ENCODE measurements at regions not wholly inside any gene's neighbourhood (a gene's known extent, or its start where the extent isn't known, plus 50 kb on each side); places are given as distances from the start of the nearest gene placed in this dataset.

GRCh38 chr2:125312342-125312741 lies 1287.3 kb downstream of the CNTNAP5 start:
- Mint-ChIP-seq H3K27ac (no peak overlapping the region), H3K9me3 (no peaks in the 10 kb centered on the region), H3K4me1 (no peaks in the 10 kb centered on the region), H3K36me3 (ENCODE audit: low read depth) (no peaks in the 10 kb centered on the region), H3K4me3 (no peak overlapping the region), H3K27me3 (ENCODE audit: insufficient read depth, low read depth, poor library complexity) (no peaks in the 10 kb centered on the region)
- no peak overlapping the region for H3K4me2 ChIP-seq
- ATAC-seq (no peak), DNase-seq (ENCODE audit: low spot score) (no peak)
- H4K20me1 ChIP-seq (replicated peaks; ENCODE audit: insufficient read depth): no peaks in the 10 kb centered on the region
- no peak for TF ChIP-seq JUNB (IDR thresholded peaks at IDR 0.05; ENCODE audit: unreplicated experiment)
- TF ChIP-seq ZNF331 (CRISPR knock-in tag; IDR thresholded peaks at IDR 0.05; ENCODE audit: low read depth): no peak
- TF ChIP-seq REST (IDR thresholded peaks at IDR 0.05; ENCODE audit: unreplicated experiment): no peak
- no peak for TF ChIP-seq EZH2 (IDR thresholded peaks at IDR 0.05; ENCODE audit: low read depth, unreplicated experiment)
- TF ChIP-seq NANOG (IDR thresholded peaks at IDR 0.05; ENCODE audit: borderline replicate concordance): no peak
- no peak for TF ChIP-seq ZNF462 (CRISPR knock-in tag; IDR thresholded peaks at IDR 0.05)
- TF ChIP-seq POLR2AphosphoS5 (IDR thresholded peaks at IDR 0.05; ENCODE audit: low read depth): no peak
- TF ChIP-seq STAT1 (IDR thresholded peaks at IDR 0.05; ENCODE audit: unreplicated experiment): no peak
- no peak for TF ChIP-seq ETS1 (IDR thresholded peaks at IDR 0.05)
- no peak for TF ChIP-seq EZH2phosphoT487 (IDR thresholded peaks at IDR 0.05; ENCODE audit: unreplicated experiment)
- no peak for TF ChIP-seq ZNF114 (CRISPR knock-in tag; IDR thresholded peaks at IDR 0.05)
- TF ChIP-seq CTCF (conservative IDR thresholded peaks at IDR 0.05; ENCODE audit: low read depth in 2 of 2): no peak
- TF ChIP-seq CREB1 (CRISPR knock-in tag; IDR thresholded peaks at IDR 0.05; ENCODE audit: low read depth): no peak
- no peaks in the 10 kb centered on the region for H3K4me1 ChIP-seq (ENCODE audit: insufficient read depth)
- H2AFZ ChIP-seq: no peak overlapping the region
- no peaks in the 10 kb centered on the region for H3K36me3 ChIP-seq (ENCODE audit: insufficient read depth)
- H3K27ac ChIP-seq (ENCODE audit: low read depth): no peak overlapping the region
- H3K4me3 ChIP-seq: no peak overlapping the region
- H3K79me2 ChIP-seq (replicated peaks; ENCODE audit: insufficient read depth): no peaks in the 10 kb centered on the region
- no peaks in the 10 kb centered on the region for H3F3A ChIP-seq (replicated peaks; ENCODE audit: low read depth)
- H3K27me3 ChIP-seq (ENCODE audit: insufficient read depth): no peaks in the 10 kb centered on the region
- H3K9me2 ChIP-seq (ENCODE audit: insufficient read depth): no peaks in the 10 kb centered on the region
